ENCODE measurements at regions not wholly inside any gene's neighbourhood (a gene's known extent, or its start where the extent isn't known, plus 50 kb on each side); places are given as distances from the start of the nearest gene placed in this dataset.

- no peak overlapping the region for H3K27ac Mint-ChIP-seq
- POLR2A ChIA-PET, result no interaction called here
- ATAC-seq (ENCODE audit: low read depth) (no peak), DNase-seq (no peak)
- peaks cover 18% of the 10 kb centered on the region for H3K4me1 Mint-ChIP-seq
- H3K9me3 Mint-ChIP-seq, result no peaks in the 10 kb centered on the region
- CTCF ChIA-PET, result no interaction called here
- H3K27me3 Mint-ChIP-seq, result peaks cover 2% of the 10 kb centered on the region
- no peaks in the 10 kb centered on the region for H3K36me3 Mint-ChIP-seq (ENCODE audit: low read depth)
- intact Hi-C loops (cut with micrococcal nuclease), result no loop called here
- no peak for TF ChIP-seq CTCF (IDR thresholded peaks at IDR 0.05)
- H3K4me3 Mint-ChIP-seq, result no peak overlapping the region
These were observed 57.1 kb downstream of the OR10H4 start for GRCh38 chr19:16005925-16006324.

- DNase-seq (no peak), ATAC-seq (ENCODE audit: low read depth) (no peak)
- H3K27ac Mint-ChIP-seq, result no peak overlapping the region
- no peak for TF ChIP-seq CTCF (IDR thresholded peaks at IDR 0.05)
- POLR2A ChIA-PET, result no interaction called here
- CTCF ChIA-PET, result no interaction called here
- no peaks in the 10 kb centered on the region for H3K9me3 Mint-ChIP-seq
- intact Hi-C loops (cut with micrococcal nuclease), result no loop called here
- peaks cover 2% of the 10 kb centered on the region for H3K27me3 Mint-ChIP-seq
- no peaks in the 10 kb centered on the region for H3K36me3 Mint-ChIP-seq (ENCODE audit: low read depth)
- H3K4me1 Mint-ChIP-seq, result no peaks in the 10 kb centered on the region
- no peak overlapping the region for H3K4me3 Mint-ChIP-seq
These were observed 63.7 kb upstream of the TPM4 start for GRCh38 chr19:16012552-16012951.

GRCh38 chr19:16013181-16013850, 63.0 kb upstream of the TPM4 start:
- TF ChIP-seq CTCF (IDR thresholded peaks at IDR 0.05), result no peak
- POLR2A ChIA-PET, result no interaction called here
- DNase-seq (no peak), ATAC-seq (ENCODE audit: low read depth) (no peak)
- no peak overlapping the region for H3K4me3 Mint-ChIP-seq
- H3K4me1 Mint-ChIP-seq, result no peaks in the 10 kb centered on the region
- no peak overlapping the region for H3K27ac Mint-ChIP-seq
- no peaks in the 10 kb centered on the region for H3K36me3 Mint-ChIP-seq (ENCODE audit: low read depth)
- peaks cover 2% of the 10 kb centered on the region for H3K27me3 Mint-ChIP-seq
- intact Hi-C loops (cut with micrococcal nuclease), result no loop called here
- no peaks in the 10 kb centered on the region for H3K9me3 Mint-ChIP-seq
- CTCF ChIA-PET, result no interaction called here

GRCh38 chr19:16013851-16014840, 62.1 kb upstream of the TPM4 start:
- H3K36me3 Mint-ChIP-seq (ENCODE audit: low read depth), result no peaks in the 10 kb centered on the region
- ChIA-PET POLR2A (no interaction called here), CTCF (no interaction called here)
- no peak overlapping the region for H3K4me3 Mint-ChIP-seq
- peaks cover 2% of the 10 kb centered on the region for H3K27me3 Mint-ChIP-seq
- no peaks in the 10 kb centered on the region for H3K9me3 Mint-ChIP-seq
- H3K27ac Mint-ChIP-seq, result no peak overlapping the region
- TF ChIP-seq CTCF (IDR thresholded peaks at IDR 0.05), result no peak
- intact Hi-C loops (cut with micrococcal nuclease), result no loop called here
- no peak for DNase-seq
- ATAC-seq (ENCODE audit: low read depth), result no peak
- no peaks in the 10 kb centered on the region for H3K4me1 Mint-ChIP-seq

Data from activated B cell treated with CpG ODN at 0.5 μM for 24 hours (primary cell).